Body of pancreas (tissue), 4 donors: ENCODE measurements at regions not wholly inside any gene's neighbourhood (a gene's known extent, or its start where the extent isn't known, plus 50 kb on each side); places are given as distances from the start of the nearest gene placed in this dataset.

Experiments used
- ATAC-seq: fragments of 150-250 bp; one replicate; pipeline ENCODE4 v1.9.1; 2016
- DNase-seq, 4 donors: peaks; one replicate each; pipeline ENCODE4 v3.0.0-alpha.2; 2019
- H3K27ac ChIP-seq, 4 donors: fragments of 200-600 bp; sonication (generic); 1 replicate in 3 of 4; 2 replicates in 1 of 4; pipeline versions ENCODE4 v1.5.1 to v1.6.1; 2016 to 2019; ENCODE audit warnings: mild to moderate bottlenecking in 1 of 4, mixed read lengths in 1 of 4, moderate library complexity in 1 of 4
- H3K27me3 ChIP-seq, 2 donors: fragments of 200-600 bp; sonication (generic); one replicate each; pipeline ENCODE4 v1.6.0; 2016; ENCODE audit warnings: mild to moderate bottlenecking in 1 of 2
- H3K36me3 ChIP-seq, 2 donors: fragments of 200-600 bp; sonication (generic); replicated peaks in 1 of 2; 2 replicates each; pipeline ENCODE4 v1.5.1; 2016; ENCODE audit warnings: low read depth in 2 of 2; ENCODE audit not compliant: insufficient read depth in 1 of 2
- H3K4me1 ChIP-seq: fragments of 200-600 bp; sonication (generic); one replicate; pipeline ENCODE4 v1.6.0; 2016
- H3K4me3 ChIP-seq, 2 donors: fragments of 200-600 bp; sonication (generic); 1 replicate in 1 of 2; 2 replicates in 1 of 2; pipeline ENCODE4 v1.5.1; 2016 to 2019
- H3K9me3 ChIP-seq, 3 donors: fragments of 200-600 bp; sonication (generic); 1 replicate in 2 of 3; 2 replicates in 1 of 3; pipeline ENCODE4 v1.5.1; 2016
- POLR2A ChIP-seq, 3 donors: fragments of 450-650 bp; IDR thresholded peaks; one replicate each; pipeline ENCODE4 v1.6.1; 2016; ENCODE audit warnings: antibody characterized with exemption in 3 of 3, mild to moderate bottlenecking in 2 of 3
- WGBS, 2 donors: methylation state at CpG; one replicate each; pipeline ENCODE4 v1.1.5; 2017; 5-methylcytosine and 5-hydroxymethylcytosine counted together
- intact Hi-C: fragments of 100-400 bp; cut with DNase I; formaldehyde crosslinking; loops from one replicate; pipeline ENCODE4 v1.15.1; 2023
- TF ChIP-seq, protein P1 (sequence below), 7 experiments: fragments of 450-650 bp in 4 of 7; fragments of 200-600 bp in 3 of 7; sonication (generic) in 3 of 7; IDR thresholded peaks; one replicate each; pipeline ENCODE4 v1.5.1; 2016 to 2019; ENCODE audit warnings: antibody characterized with exemption in 7 of 7

DNA sequence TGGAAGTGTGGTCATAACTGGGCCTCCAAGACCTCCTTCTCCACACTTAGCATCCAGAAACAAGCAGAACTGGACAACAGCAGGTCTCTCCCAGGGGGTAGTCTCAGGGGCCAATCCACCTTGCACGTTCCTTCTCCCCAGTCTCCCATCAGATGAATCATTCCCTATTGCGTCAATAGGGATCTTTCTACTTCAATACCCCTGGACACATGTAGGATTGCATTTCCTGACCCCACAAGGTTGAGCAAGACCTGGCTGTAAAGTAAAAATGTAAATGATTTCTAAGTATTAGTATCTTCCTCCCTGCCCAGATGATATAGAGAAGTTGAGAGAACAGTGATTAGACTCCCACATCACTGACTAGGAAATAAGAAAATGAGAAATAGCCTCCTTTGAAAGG is 224.5 kb upstream of the CSF3R start:
- Histone ChIP-seq H3K4me1 (peaks cover 5% of the 10 kb centered on the region), H3K27ac (no peak overlapping the region), H3K36me3 (no peaks in the 10 kb centered on the region), H3K9me3 (no peaks in the 10 kb centered on the region), H3K27me3 (peaks cover 0 to 10% of the 10 kb centered on the region in 2 donors), H3K4me3 (no peak overlapping the region)
- intact Hi-C loops: no loop called here
- no peak for DNase-seq
- no peak for ATAC-seq
- TF ChIP-seq, protein P1, sequence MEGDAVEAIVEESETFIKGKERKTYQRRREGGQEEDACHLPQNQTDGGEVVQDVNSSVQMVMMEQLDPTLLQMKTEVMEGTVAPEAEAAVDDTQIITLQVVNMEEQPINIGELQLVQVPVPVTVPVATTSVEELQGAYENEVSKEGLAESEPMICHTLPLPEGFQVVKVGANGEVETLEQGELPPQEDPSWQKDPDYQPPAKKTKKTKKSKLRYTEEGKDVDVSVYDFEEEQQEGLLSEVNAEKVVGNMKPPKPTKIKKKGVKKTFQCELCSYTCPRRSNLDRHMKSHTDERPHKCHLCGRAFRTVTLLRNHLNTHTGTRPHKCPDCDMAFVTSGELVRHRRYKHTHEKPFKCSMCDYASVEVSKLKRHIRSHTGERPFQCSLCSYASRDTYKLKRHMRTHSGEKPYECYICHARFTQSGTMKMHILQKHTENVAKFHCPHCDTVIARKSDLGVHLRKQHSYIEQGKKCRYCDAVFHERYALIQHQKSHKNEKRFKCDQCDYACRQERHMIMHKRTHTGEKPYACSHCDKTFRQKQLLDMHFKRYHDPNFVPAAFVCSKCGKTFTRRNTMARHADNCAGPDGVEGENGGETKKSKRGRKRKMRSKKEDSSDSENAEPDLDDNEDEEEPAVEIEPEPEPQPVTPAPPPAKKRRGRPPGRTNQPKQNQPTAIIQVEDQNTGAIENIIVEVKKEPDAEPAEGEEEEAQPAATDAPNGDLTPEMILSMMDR (IDR thresholded peaks at IDR 0.05): no peak
- 31 to 58% methylated on average over 2 of the region's 2 CpGs for WGBS, 2 donors

DNA sequence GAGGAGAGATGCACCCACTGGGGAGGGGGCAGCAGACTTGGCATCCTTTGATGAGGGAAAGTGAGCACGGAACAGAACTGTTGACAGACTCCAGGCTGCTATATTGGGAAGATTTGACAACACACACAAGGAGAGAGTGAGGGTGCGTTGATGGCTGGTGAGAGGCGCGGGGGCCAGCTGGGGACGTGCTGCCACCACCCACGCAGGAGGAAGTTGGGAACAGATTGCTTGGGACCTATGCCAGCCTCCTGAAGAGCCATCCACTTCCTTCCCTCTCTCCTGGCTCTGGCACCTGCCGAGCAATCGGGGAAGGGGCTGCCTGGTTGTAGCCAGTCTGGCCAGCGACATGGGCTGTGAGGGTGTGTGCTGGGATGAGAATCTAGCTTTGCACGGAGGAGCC is 223.7 kb upstream of the CSF3R start:
- DNase-seq (no peak), ATAC-seq (no peak)
- Histone ChIP-seq H3K27me3 (peaks cover 0 to 10% of the 10 kb centered on the region in 2 donors), H3K27ac (no peak overlapping the region), H3K36me3 (no peaks in the 10 kb centered on the region), H3K4me1 (peaks cover 5% of the 10 kb centered on the region), H3K4me3 (no peak overlapping the region), H3K9me3 (no peaks in the 10 kb centered on the region)
- TF ChIP-seq, protein P1 (IDR thresholded peaks at IDR 0.05): no peak
- no peak for TF ChIP-seq POLR2A (IDR thresholded peaks at IDR 0.05)
- intact Hi-C loops: no loop called here
- WGBS, 2 donors: 29 to 30% methylated on average over 10 of the region's 10 CpGs

DNA sequence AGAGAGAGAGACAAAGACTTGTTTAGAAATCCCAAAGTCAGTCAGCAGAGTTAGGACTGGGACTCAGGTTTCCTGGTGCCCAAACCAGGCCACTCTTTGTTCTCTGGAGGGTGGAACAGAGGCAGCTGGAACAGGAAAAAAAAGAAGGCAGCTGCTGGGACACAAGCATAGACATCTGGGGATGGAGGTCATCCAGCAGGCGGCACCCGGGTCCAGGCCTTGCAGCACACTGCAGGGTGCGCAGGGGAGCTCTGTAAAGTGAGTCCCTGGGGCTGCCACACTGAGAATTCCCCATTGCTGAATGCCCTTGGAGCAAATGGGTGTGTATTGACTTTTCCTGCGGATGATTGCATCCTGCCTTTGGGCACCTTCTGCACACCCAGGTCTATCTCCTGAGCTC is 222.9 kb upstream of the CSF3R start:
- no peaks in the 10 kb centered on the region for H3K36me3 ChIP-seq
- H3K4me1 ChIP-seq: peaks cover 5% of the 10 kb centered on the region
- TF ChIP-seq, protein P1 (IDR thresholded peaks at IDR 0.05): no peak
- TF ChIP-seq POLR2A (IDR thresholded peaks at IDR 0.05): no peak
- intact Hi-C loops: no loop called here
- no peak overlapping the region for H3K4me3 ChIP-seq
- no peak overlapping the region for H3K27ac ChIP-seq
- no peaks in the 10 kb centered on the region for H3K9me3 ChIP-seq
- ATAC-seq (no peak), DNase-seq (no peak)
- 46 to 65% methylated on average over 4 of the region's 4 CpGs for WGBS, 2 donors
- H3K27me3 ChIP-seq: peaks cover 0 to 10% of the 10 kb centered on the region in 2 donors

DNA sequence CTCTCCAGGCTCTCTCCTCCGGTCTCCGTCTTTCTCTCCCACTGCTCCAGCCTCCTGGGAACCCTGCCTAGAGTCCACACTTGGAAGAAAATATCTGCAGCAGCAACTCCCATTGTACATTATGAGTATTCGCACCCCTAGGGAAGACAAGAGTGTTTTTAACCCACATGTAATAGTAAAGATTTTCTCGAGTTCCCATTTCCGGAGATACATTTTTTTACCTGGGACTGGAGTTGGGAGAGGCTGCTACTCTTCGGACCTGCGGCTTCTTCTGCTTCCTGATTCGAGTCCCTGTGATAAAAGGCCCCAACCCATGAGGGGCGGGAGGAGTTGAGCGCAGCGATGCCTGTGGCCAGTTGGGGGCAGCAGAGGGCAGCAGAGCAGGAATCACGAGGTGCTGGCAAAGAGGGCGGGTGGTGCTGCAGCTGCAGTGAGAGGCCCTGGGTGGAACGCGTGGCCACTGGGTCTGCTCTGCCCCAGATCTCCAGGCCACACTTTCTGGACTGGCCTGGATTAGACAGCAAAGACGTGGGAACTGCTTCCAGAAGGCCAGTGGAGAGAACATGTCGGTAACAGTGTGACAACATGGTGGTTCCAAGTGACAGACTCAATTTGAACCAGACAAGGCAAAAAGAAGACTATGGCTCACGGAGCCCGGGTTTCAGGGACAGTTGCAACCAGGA is 221.0 kb upstream of the CSF3R start:
- Histone ChIP-seq H3K36me3 (no peaks in the 10 kb centered on the region), H3K27ac (no peak overlapping the region), H3K27me3 (peaks cover 0 to 7% of the 10 kb centered on the region in 2 donors), H3K4me1 (peaks cover 5% of the 10 kb centered on the region), H3K9me3 (no peaks in the 10 kb centered on the region), H3K4me3 (no peak overlapping the region)
- 18 to 24% methylated on average over 14 to 19 of the region's 19 CpGs for WGBS, 2 donors
- TF ChIP-seq POLR2A (IDR thresholded peaks at IDR 0.05): no peak
- TF ChIP-seq, protein P1 (IDR thresholded peaks at IDR 0.05): peak; percentile 73 to 90 (median 86)
- intact Hi-C loops: no loop called here
- peak; percentile 85 for ATAC-seq
- peak; percentile 75 to 84 (median 79) for DNase-seq

DNA sequence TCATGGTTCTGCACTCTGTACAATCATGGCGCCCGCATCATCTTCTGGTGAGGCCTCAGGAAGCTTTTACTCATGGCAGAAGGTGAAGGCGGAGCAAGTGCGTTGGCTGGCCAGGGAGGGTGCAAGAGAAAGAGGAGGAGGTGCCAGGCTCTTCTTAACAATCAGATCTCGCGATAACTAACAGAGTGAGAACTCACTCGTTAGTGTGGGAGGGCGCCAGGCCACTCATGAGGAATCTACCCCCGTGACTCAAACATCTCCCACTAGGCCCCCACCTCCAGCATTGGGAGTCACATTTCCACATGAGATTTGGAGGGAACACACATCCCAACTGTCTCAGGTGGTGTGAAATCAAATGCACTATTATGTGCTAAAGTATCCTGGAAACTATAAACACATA is 220.2 kb upstream of the CSF3R start:
- ATAC-seq: no peak
- Histone ChIP-seq H3K9me3 (no peaks in the 10 kb centered on the region), H3K27ac (no peak overlapping the region), H3K4me3 (no peak overlapping the region), H3K4me1 (peaks cover 5% of the 10 kb centered on the region), H3K27me3 (peaks cover 0 to 7% of the 10 kb centered on the region in 2 donors), H3K36me3 (no peaks in the 10 kb centered on the region)
- no peak for TF ChIP-seq POLR2A (IDR thresholded peaks at IDR 0.05)
- TF ChIP-seq, protein P1 (IDR thresholded peaks at IDR 0.05): no peak
- intact Hi-C loops: no loop called here
- DNase-seq: no peak
- 51 to 62% methylated on average over 9 of the region's 9 CpGs for WGBS, 2 donors
